ENCODE measurements at regions not wholly inside any gene's neighbourhood (a gene's known extent, or its start where the extent isn't known, plus 50 kb on each side); places are given as distances from the start of the nearest gene placed in this dataset.
"Not testable (repeated sequence)": the region's sequence is repeated elsewhere in the genome, so short reads cannot be mapped to it uniquely, and the experiment has no call there.

- no peak for DNase-seq (ENCODE audit: low read depth in 2 of 2)
Observed at GRCh38 chr9:31302620-31303418, 1081.6 kb upstream of the ACO1 start.

DNA sequence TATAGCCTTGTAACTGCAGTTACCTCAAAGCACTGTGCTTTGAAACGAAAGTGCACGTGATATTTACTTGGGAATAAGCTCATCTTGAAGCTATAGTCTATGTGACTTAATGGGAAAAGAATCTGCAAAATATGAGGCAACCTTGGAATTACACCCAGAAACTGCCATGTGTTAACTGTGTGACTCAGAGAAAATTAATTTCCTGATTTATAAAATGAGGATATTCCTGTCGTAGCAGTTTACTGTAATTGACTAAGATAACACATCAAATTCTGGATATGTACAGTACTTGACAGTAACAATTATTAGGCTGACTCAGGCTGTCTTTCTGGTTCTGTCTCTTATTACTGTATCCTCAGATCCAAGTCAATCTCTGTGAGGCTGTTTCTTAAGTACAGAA is 1079.9 kb upstream of the ACO1 start:
- DNase-seq (ENCODE audit: low read depth in 2 of 2): peak; percentile 90 to 91

DNA sequence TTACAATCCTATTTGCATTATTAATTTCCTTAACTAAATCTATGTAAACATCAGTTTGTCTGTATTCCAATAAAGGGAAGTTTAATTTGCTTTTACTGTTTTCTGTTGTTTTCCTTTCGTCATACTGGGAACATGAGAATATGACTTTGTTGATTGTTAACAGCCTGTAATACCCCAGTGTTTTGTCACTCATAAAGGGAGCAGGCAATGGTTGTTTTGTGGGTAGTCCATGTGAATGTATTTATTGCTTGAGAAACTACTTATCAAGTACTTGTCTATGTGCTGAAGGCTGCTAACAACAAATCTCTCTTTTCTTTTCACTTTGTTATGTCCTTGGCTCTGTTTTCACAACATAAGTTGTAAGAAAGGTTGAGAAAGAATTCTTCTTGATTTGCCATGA is 1070.2 kb upstream of the ACO1 start:
- no peak for DNase-seq (ENCODE audit: low read depth in 2 of 2)

- no peak for DNase-seq (ENCODE audit: low read depth in 2 of 2)
Observed at GRCh38 chr9:31320494-31320893, 1063.9 kb upstream of the ACO1 start.

- no peak for DNase-seq (ENCODE audit: low read depth in 2 of 2)
Observed at GRCh38 chr9:31321256-31321655, 1063.2 kb upstream of the ACO1 start.

DNA sequence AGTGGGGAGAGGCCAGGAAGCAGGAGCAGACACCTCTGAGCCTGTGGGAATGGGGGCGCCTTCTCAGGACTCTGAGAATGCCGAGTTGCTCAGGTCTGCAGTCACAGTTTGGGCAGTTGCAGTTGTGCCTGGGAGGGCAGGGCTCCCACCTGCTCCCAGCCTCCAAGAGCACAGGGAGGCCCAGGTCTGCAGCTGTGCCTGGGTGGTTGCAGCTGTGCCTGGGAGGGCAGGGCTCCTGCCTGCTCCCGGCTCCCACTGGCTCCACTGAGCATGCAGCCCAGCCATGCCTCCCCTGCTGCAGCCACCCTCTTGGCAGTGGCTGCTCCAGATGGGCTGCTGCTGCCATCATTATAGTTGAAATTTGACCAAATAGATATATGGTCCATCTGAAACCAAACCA is 1062.8 kb upstream of the ACO1 start:
- DNase-seq (ENCODE audit: low read depth in 2 of 2): no peak

DNA sequence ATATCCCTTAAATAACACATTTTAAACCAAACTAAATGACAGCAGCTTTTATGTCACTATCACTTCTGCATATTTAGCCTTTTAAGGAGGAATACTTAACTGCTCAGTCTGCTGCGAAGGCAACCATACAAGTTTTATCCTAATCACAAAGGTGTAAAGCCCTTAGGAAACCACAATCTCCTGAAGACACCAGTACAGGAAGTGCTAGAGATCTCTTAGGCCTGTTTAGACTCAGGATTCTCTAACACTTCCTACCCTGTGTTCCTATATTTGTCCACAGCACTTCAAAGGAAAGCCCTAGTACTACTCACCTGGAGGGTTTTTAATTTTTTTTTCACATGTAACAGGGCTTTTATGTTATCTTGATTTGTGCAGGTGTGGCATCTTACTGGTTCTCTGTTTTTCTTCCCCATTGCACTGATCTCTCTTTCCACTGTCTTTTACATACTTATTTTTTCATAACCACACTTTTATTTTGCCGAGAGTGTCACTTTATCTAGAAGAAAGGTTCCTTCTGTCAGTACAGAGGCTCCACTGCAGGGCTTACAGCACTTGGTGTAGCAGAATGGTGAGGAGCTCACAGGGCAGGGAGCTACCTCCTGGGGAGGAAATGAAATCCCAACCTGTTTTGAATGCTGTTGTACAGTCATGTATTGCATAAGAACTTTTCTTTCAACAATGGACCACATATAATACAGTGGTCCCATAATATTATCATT is 1060.6 kb upstream of the ACO1 start:
- no peak for DNase-seq (ENCODE audit: low read depth in 2 of 2)

GRCh38 chr9:31325778-31326177 is 1058.7 kb upstream of the ACO1 start:
- DNase-seq (ENCODE audit: low read depth in 2 of 2): no peak

DNA sequence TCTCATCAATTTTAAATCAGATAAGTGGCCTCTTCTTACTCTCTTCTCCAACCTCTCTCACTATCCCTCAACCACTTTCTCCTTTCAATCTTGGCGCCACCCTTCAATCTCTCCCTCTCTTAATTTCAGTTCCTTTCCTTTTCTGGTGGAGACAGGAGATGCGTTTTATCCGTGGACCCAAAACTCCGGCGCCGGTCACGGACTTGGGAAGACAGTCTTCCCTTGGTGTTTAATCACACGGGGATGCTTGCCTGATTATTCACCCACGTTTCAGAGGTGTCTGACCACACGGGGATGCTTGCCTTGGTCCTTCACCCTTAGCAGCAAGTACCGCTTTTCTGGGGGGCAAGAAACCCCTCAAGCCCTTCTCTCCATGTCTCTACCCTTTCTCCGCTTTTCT is 1057.6 kb upstream of the ACO1 start:
- DNase-seq (ENCODE audit: low read depth in 2 of 2): not testable (repeated sequence)

- no peak for DNase-seq (ENCODE audit: low read depth in 2 of 2)
Observed at GRCh38 chr9:31334837-31335528, 1049.5 kb upstream of the ACO1 start.

DNA sequence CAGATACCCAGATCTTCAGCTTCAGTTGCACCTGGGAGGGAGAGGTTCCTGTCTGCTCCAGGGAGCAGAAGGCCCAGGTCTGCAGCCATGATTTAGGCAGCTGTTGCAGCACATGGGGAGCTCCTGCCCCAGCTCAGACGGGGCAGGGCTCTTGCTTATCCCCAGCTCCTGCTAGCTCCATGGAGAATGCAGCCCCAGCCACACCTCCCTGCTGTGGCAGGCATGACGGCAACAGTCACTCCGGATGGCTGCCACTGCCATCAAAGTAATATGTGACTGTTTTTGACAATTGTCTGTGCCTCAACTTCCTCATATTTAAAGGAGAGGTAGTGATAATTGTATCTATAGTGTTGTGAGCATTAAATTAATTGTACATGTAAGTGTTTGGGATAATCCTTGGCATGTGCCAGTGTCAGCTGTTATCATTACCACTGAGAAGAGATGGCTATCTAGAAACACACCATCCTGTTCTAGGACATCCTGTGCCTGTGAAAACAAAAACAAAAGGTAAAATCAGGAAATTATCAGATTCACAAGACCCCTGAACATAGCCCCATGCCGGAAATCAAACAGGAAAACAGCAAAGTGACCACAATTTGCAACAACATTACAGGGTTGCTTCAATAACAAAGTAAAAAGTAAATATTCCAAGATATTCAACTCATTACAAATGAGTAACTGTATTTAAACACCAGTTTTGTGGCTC is 1048.8 kb upstream of the ACO1 start:
- no peak for DNase-seq (ENCODE audit: low read depth in 2 of 2)

DNA sequence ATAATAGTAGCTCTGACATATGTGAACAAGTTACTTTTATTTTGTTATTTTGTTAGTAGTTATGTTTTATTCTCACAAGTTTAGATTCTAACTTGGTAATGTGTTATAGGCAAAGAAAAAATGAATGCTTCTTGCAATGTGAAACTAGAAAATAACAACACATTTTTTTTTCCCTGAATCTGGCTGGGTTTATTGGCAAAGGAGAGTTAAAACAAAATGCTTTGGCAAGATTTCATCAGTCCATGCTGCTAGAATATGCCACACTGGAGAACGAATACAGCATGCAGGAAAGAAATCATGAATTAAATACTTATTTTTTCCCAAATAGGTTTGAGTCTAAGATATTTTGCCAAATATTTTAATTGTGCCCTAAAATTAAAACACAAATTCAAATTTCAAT is 1048.1 kb upstream of the ACO1 start:
- DNase-seq (ENCODE audit: low read depth in 2 of 2): no peak

GRCh38 chr9:31336841-31337240 is 1047.6 kb upstream of the ACO1 start:
- DNase-seq (ENCODE audit: low read depth in 2 of 2): no peak

- peak in 1 of 2 experiments; percentile 2 for DNase-seq (ENCODE audit: low read depth in 2 of 2)
Observed at GRCh38 chr9:31347082-31347617, 1037.3 kb upstream of the ACO1 start.

DNA sequence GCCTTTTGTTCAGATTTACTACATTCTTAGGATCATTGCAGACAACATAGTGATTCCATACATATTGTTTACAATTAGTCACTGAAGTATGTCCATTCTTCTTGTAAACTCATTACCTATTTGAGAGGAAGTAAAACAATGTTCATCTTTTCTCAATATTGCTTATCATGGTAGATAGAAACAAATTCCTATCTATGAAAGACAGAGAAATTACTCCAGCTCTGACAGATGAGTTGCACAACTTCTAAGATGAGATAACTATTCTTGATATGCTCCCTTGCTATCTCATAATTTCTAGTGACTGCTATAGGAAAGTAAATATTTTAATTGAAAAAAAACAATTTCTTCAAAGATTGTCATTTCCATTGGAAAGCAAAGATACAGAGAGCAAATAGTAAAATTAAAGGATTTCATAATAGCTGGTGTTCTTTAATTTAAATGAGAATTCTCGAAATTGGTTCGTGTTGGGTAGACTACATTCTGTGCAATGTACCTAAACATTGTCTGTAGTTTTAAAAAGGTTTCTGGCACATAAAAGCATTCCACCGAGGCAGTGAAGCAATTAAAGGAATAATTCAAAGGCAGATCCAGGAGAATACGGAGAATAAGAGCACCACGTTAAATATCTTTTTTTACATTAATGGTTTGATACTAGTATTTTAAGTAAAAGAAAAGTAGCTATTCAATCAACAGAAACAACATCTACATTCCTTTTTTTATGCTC is 1029.1 kb upstream of the ACO1 start:
- no peak for DNase-seq (ENCODE audit: low read depth in 2 of 2)

- DNase-seq (ENCODE audit: low read depth in 2 of 2): no peak
Observed at GRCh38 chr9:31355965-31356364, 1028.5 kb upstream of the ACO1 start.

- no peak for DNase-seq (ENCODE audit: low read depth in 2 of 2)
Observed at GRCh38 chr9:31359071-31359470, 1025.4 kb upstream of the ACO1 start.

- no peak for DNase-seq (ENCODE audit: low read depth in 2 of 2)
Observed at GRCh38 chr9:31364171-31364570, 1020.3 kb upstream of the ACO1 start.

DNA sequence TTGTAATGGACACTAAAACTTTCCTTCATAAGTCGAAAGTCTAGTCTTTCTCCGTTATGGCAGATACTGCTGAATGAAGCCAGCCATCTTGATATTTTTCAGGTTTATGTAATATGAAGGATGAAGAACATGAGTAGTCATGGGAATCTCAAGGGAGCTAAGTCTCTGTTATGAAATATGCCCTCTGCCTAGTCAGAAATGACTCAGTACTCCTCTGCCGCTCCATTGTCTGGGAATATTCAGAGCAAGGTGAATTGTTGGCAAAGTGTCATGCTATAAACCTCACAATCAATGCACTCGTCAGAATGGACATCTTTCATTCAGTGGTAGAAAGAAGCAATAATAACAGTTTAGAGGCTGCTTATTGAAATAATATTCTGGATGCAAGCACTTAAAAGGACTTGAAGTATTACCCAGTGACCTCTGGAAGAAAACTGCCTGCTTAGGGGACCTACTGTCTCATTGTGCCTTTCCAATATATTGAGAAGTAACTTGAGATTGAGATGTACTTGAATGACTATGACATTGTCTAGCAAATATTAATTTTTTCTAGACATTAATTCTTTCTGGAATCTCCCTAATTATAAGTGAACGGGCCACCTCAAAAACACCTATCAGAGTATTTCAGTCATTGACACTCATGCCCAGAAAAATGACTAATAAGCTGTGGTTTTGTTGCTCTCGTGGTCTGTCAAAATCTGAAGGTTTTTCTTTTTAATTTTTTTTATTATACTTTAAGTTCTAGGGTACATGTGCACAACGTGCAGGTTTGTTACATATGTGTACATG is 1011.5 kb upstream of the ACO1 start:
- no peak for DNase-seq (ENCODE audit: low read depth in 2 of 2)

- DNase-seq (ENCODE audit: low read depth in 2 of 2): no peak
Observed at GRCh38 chr9:31377358-31377757, 1007.1 kb upstream of the ACO1 start.
